Motor neuron (in vitro differentiated cells): ENCODE measurements at regions not wholly inside any gene's neighbourhood (a gene's known extent, or its start where the extent isn't known, plus 50 kb on each side); places are given as distances from the start of the nearest gene placed in this dataset.

ENCODE experiments used
- ATAC-seq, 8 experiments: fragments of 200-7000 bp; cut with Tn5 transposase; replicated peaks in 6 of 8; 2 replicates each; pipeline ENCODE4 v1.8.0; 2021; ENCODE audit warnings: mild to moderate bottlenecking in 8 of 8, moderate library complexity in 8 of 8
- H3K27ac ChIP-seq, 2 donors: fragments of 250-450 bp; sonication (Bioruptor Pico); 2 replicates each; pipeline ENCODE4 v1.9.0; 2021; ENCODE audit warnings: antibody characterized with exemption in 2 of 2, mild to moderate bottlenecking in 2 of 2, moderate library complexity in 1 of 2
- H3K4me1 ChIP-seq, 2 donors: fragments of 250-450 bp; sonication (Bioruptor Pico); replicated peaks in 1 of 2; 2 replicates each; pipeline ENCODE4 v1.6.1; 2021; ENCODE audit warnings: antibody characterized with exemption in 2 of 2, mild to moderate bottlenecking in 2 of 2, moderate library complexity in 1 of 2
- H3K4me3 ChIP-seq, 5 donors: fragments of 250-450 bp; sonication (Bioruptor Pico); 2 replicates each; pipeline ENCODE4 v1.9.0; 2021; ENCODE audit warnings: antibody characterized with exemption in 5 of 5, mild to moderate bottlenecking in 5 of 5, moderate library complexity in 4 of 5
- WGBS, 10 experiments: fragments of 450-650 bp; shearing (Covaris generic); methylation state at CpG; one replicate each; pipeline ENCODE4 v1.0.0; 2022; 5-methylcytosine and 5-hydroxymethylcytosine counted together
- in situ Hi-C, 9 experiments: fragments of 400-800 bp; cut with MboI; loops; one replicate each; pipeline ENCODE4 v1.15.0; 2021; ENCODE audit warnings: low sequenced_read_pairs in 9 of 9, low pct_unique_long_range_greater_than_20kb in 2 of 9; ENCODE audit not compliant: unreplicated experiment in 9 of 9

DNA sequence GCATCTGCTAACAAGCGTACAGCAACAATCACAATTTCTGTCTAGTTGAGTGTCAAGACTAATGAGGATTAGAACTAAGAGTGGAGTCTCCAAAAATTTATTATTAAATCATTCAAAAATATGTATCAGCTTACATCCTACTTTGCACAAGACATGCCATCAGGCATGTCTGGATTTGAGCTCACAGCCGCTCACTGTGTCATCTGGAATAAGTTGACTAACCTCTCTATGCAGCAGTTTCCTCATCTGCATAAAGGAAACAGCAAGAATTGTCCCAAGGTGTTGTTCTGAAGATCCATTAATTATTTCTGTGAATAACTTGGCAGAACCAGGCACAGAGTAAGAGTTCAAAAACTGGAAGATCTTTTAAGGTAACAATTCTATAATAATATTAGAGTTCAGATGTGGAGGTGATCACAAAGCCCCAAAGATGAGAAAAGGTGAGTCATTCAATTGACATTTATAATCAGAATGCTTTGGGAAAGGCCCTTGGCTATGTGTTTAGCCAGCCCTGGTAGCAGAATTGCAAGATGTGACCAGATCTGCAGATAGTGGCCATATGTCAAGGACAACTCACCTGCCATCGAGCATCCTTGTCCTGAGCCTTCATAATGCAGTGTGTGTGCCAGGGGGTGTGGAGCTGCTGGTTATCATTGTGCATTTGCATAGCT, 264.0 kb downstream of the FOXA2 start:
- 0 to 100% (median 77%) methylated on average over 1 to 3 of the region's 3 CpGs for WGBS, 10 experiments
- Histone ChIP-seq H3K4me1 (no peaks in the 10 kb centered on the region), H3K27ac (no peak overlapping the region), H3K4me3 (no peak overlapping the region)
- in situ Hi-C loops, result loop anchor here in 1 of 9 experiments (25.0 kb wide), 1 partner anchor 608 kb away; the partner anchor contains the start of gene PAX1
- ATAC-seq, result peak in 2 of 8 experiments; percentile 75 to 81

DNA sequence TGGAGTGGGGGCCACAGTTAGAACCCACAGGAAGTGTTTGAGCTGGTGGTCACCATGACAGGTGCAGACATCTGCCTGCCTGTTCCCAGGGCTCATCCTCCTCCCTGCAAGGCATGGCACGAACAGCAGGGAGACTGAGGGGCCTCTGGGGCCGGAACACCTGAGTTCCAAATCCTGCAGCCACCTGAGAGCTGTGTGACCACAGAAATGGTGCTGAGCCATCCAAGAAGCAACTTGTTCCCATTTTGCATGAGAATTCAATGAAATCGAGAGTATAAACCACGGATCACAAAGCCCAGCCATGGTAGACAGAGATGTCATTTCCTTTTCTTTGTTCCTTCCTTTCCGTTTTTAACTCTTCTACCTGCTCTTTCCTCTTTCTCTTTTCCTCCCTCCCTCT, 268.6 kb downstream of the FOXA2 start:
- 0 to 64% (median 43%) methylated on average over 1 to 5 of the region's 5 CpGs; no CpG with 5 or more reads in 1 of the 10 experiments for WGBS, 10 experiments
- in situ Hi-C loops, result loop anchor here in 1 of 9 experiments (25.0 kb wide), 1 partner anchor 603 kb away; the partner anchor contains the start of gene PAX1
- H3K4me1 ChIP-seq, result no peaks in the 10 kb centered on the region
- H3K27ac ChIP-seq, result no peak overlapping the region
- ATAC-seq, result no peak
- no peak overlapping the region for H3K4me3 ChIP-seq

DNA sequence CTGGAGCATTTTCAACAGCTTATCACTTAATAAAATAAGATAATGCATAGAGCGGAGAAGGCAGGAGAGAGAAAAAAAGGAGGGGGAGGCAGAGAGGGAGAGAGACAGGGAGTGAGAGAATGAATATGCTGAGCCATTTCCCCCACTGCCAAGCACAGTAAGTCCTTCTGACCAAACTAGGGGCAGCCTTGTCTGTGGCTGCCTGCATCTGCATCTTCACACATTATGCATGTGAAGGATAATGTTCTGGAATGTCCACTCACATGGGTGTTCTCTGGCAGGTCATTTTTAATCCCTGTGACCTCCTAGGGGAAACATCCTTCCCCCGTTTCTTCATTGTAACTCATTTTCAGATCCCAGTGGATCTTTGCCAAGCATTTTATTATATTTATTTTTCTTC, 269.3 kb downstream of the FOXA2 start:
- peak in 2 of 8 experiments; percentile 72 to 90 for ATAC-seq
- WGBS, 10 experiments, result 0 to 92% (median 50%) methylated on average over 1 to 2 of the region's 2 CpGs; no CpG with 5 or more reads in 3 of the 10 experiments

DNA sequence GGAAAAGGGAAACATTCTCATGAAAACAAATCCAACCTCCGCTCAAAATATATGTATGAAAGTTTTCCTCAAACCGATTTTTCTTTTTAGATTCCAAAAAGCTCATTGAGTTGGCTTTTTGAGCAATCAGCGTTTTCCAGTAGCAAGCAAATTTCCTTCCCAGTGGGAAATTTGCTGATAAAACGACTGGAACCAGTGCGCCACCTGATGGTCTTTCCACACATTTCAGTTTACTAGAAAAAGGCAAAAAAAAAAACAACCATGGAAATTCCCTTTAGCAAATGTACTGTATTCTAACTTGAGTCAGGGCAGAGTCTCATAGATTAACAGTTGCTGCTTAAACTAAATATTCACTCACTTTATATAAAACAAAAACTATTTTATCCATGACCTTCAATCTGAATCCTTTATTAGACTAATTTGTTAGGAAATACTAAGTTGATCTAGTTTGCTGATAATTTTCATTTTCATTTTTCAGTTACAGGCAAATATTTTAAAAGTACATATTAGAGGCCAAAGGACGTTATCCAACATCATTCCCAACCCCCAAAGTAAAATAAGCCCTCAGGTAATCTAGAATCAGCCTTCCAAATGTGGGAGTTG, 271.5 kb downstream of the FOXA2 start:
- H3K27ac ChIP-seq, result no peak overlapping the region
- 0 to 3% (median 0%) methylated on average over 1 to 6 of the region's 6 CpGs for WGBS, 10 experiments
- no peaks in the 10 kb centered on the region for H3K4me1 ChIP-seq
- in situ Hi-C loops, result loop anchor here in 1 of 9 experiments (25.0 kb wide), 1 partner anchor 601 kb away; the partner anchor contains the start of gene PAX1
- H3K4me3 ChIP-seq, result no peak overlapping the region
- ATAC-seq, result peak in 1 of 8 experiments; percentile 32

More for the DNA sequence above, 269.3 kb downstream of the FOXA2 start:
- in situ Hi-C loops, result loop anchor here in 1 of 9 experiments (25.0 kb wide), 1 partner anchor 603 kb away; the partner anchor contains the start of gene PAX1
- Histone ChIP-seq H3K4me1 (no peaks in the 10 kb centered on the region), H3K27ac (no peak overlapping the region), H3K4me3 (no peak overlapping the region)

DNA sequence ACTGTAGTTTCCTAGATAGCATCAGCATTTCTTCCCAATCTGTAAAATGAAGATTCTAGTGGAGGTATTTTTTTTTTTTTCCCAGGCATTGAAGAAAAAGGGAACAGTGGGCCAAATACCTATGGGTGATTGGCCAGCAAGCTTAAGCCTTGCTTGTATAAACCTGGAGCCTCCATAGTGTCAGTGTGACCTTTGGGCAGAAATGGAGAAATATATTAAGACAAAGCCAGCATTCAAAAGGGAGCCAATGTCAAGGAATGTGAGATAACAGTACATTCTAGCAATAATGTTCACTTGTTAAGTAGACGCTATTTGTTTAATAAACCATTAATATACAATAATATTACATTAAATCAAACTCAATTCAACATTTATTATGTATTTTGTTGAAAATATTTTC, 275.4 kb downstream of the FOXA2 start:
- in situ Hi-C loops, result loop anchor here in 1 of 9 experiments (25.0 kb wide), 1 partner anchor 597 kb away; the partner anchor contains the start of gene PAX1
- no peak overlapping the region for H3K27ac ChIP-seq
- H3K4me3 ChIP-seq, result no peak overlapping the region
- ATAC-seq, result no peak
- 0 to 100% (median 50%) methylated on average over 1 of the region's 1 CpG; no CpG with 5 or more reads in 3 of the 10 experiments for WGBS, 10 experiments
- no peaks in the 10 kb centered on the region for H3K4me1 ChIP-seq

DNA sequence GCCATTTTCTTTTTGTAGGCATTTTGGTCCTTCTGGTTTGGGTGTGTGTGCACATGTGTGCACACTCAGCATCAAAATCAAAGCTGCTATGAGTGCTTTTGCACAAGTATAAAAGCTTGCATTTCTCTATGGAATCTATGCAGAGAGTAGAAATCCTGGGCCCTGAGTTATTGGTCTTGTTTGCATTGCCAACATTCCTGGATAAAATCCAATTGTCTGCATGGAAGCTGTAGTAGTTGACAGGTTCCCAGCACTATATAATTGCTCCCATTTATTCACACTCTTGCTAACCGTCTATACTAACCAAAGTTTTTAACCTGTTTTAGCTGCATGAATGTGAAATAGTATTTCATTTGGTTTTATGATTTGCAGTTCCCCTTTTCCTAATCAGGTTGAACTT, 277.0 kb downstream of the FOXA2 start:
- in situ Hi-C loops, result loop anchor here in 1 of 9 experiments (25.0 kb wide), 1 partner anchor 595 kb away; the partner anchor contains the start of gene PAX1
- no peak overlapping the region for H3K4me3 ChIP-seq
- no peaks in the 10 kb centered on the region for H3K4me1 ChIP-seq
- H3K27ac ChIP-seq, result no peak overlapping the region
- peak in 1 of 8 experiments; percentile 57 for ATAC-seq
- 0 to 91% (median 71%) methylated on average over 1 of the region's 1 CpG; no CpG with 5 or more reads in 2 of the 10 experiments for WGBS, 10 experiments

DNA sequence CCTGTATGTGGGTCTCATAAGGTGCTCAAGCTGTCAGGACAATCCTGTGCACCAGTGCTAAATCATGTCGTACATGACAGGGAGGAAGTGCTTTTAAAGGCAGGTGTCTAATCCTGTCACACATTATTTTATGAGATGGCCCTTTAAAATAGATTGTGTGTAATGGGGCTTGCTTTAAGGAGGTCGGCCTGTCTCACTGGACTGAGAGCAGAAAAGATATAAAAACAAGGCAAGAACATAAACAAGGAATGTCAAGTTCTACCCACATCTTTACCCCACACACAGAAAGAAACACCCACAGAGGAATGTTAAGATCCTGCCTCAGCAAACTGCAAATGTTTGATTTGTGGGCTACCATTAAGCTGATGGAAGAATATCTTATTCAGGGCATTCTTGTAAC, 279.0 kb downstream of the FOXA2 start:
- Histone ChIP-seq H3K4me1 (no peaks in the 10 kb centered on the region), H3K27ac (no peak overlapping the region), H3K4me3 (no peak overlapping the region)
- 0 to 67% (median 46%) methylated on average over 1 to 2 of the region's 2 CpGs; no CpG with 5 or more reads in 4 of the 10 experiments for WGBS, 10 experiments
- no peak for ATAC-seq
- in situ Hi-C loops, result loop anchor here in 1 of 9 experiments (25.0 kb wide), 1 partner anchor 593 kb away; the partner anchor contains the start of gene PAX1

DNA sequence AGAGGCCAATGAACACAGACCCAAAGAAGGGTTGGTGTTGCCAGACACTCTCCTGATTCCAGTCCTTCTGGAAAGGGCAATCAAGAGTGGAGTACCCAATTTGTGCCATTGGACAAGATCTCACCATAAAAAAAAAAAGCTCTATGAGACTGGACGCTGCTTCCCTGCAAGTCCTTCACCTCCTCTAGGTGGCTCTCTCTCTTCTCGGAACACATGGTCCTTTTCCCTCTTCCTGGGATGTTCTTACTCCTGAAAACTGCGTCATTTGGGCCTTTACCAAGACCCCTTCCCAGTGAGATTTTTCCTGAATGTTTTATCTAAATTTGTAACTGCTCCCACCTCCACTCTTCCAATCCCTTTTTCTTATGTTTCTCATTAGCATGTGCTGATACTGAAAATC, 280.8 kb downstream of the FOXA2 start:
- H3K4me1 ChIP-seq, result no peaks in the 10 kb centered on the region
- 0 to 88% (median 44%) methylated on average over 1 to 3 of the region's 3 CpGs; no CpG with 5 or more reads in 1 of the 10 experiments for WGBS, 10 experiments
- H3K4me3 ChIP-seq, result no peak overlapping the region
- H3K27ac ChIP-seq, result no peak overlapping the region
- in situ Hi-C loops, result loop anchor here in 1 of 9 experiments (25.0 kb wide), 1 partner anchor 591 kb away; the partner anchor contains the start of gene PAX1
- no peak for ATAC-seq

DNA sequence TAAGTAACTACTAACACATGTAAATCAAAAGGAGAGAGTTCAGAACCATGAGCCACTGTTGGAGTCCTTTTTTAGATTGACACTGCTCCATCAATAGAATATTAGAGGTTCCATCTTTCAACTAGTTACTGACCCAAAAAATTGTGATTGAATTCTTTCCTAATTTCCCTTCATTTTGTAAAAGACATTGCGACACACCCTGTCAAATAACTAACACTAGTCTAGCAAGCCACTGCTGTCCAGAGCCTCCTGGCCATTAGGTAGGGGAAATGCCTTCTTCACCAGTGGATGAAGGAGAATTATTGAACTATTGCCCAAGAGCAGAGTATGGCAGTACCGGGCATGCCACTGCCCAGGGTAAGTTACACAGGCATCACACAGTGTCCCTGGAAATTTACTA, 282.3 kb downstream of the FOXA2 start:
- 0 to 100% (median 80%) methylated on average over 1 to 2 of the region's 2 CpGs; no CpG with 5 or more reads in 3 of the 10 experiments for WGBS, 10 experiments
- no peak for ATAC-seq

DNA sequence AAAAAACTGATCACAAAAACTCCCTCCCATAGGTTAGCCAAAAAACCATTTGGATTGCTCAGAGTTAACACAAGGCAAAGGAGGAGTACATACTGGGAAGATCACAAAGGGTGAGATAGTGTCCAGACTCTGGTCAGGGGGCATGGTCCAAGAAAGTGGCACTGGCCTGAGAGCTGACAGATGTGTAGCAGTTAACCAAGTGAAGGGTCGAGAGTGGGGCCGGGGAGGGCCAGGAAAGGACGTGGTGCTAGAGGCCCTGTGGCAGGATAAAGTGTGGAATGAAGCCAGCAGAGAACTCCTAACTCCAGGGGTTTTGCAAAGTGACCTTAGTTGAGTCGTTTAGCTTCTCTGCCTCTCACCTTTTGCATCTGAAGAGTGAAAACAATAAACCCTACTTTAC, 290.5 kb downstream of the FOXA2 start:
- 17 to 70% (median 40%) methylated on average over 1 to 4 of the region's 4 CpGs; no CpG with 5 or more reads in 5 of the 10 experiments for WGBS, 10 experiments
- no peaks in the 10 kb centered on the region for H3K4me1 ChIP-seq
- H3K27ac ChIP-seq, result no peak overlapping the region
- in situ Hi-C loops, result no loop called here
- ATAC-seq, result no peak
- H3K4me3 ChIP-seq, result no peak overlapping the region

More for the DNA sequence above, 282.3 kb downstream of the FOXA2 start:
- no peak overlapping the region for H3K27ac ChIP-seq
- in situ Hi-C loops, result loop anchor here in 1 of 9 experiments (25.0 kb wide), 1 partner anchor 590 kb away; the partner anchor contains the start of gene PAX1
- no peak overlapping the region for H3K4me3 ChIP-seq
- H3K4me1 ChIP-seq, result no peaks in the 10 kb centered on the region

DNA sequence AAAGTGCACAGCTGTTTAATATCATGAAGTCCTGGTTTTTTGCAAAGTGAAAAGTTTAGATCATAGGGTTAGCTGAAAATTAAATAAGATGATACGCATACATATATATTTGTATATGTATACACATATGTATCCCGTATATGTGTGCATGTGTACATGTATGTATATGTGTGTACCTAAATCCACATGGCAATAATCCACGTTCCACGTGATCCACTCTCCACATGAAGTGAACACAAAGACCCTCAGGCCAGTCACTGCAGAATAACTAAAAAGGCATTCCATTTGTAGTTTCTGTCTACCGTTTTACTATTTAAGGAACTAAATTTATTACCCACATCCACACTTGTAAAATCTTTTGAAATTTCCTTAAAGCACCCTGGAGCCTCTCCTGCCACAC, 294.9 kb downstream of the FOXA2 start:
- H3K4me1 ChIP-seq, result no peaks in the 10 kb centered on the region
- in situ Hi-C loops, result no loop called here
- WGBS, 10 experiments, result 18 to 93% (median 63%) methylated on average over 1 to 5 of the region's 5 CpGs; no CpG with 5 or more reads in 2 of the 10 experiments
- H3K4me3 ChIP-seq, result no peak overlapping the region
- ATAC-seq, result no peak
- H3K27ac ChIP-seq, result no peak overlapping the region

DNA sequence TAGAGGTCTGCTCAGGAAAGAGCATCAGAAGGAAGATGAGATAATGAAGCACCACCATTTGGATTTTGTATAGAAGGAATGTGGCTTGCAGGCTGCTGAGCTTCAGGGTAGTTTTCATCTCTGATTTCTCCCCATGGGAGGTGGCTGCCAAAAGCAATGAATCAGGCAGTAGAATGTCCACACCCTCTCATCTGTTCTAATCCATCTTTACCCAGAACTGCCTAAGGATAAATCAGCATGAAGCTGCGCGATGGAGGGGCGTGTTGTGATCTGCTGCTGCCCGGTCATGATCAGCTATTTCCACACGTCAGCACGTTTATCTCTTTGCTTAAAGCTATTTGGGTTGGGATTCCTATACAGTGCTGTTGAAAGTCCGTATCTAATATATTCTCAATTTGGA, 295.4 kb downstream of the FOXA2 start:
- 0 to 90% (median 20%) methylated on average over 1 to 7 of the region's 7 CpGs; no CpG with 5 or more reads in 2 of the 10 experiments for WGBS, 10 experiments
- no peaks in the 10 kb centered on the region for H3K4me1 ChIP-seq
- ATAC-seq, result peak in 3 of 8 experiments; percentile 71 to 99 (median 99)
- H3K4me3 ChIP-seq, result no peak overlapping the region
- no peak overlapping the region for H3K27ac ChIP-seq
- in situ Hi-C loops, result no loop called here

DNA sequence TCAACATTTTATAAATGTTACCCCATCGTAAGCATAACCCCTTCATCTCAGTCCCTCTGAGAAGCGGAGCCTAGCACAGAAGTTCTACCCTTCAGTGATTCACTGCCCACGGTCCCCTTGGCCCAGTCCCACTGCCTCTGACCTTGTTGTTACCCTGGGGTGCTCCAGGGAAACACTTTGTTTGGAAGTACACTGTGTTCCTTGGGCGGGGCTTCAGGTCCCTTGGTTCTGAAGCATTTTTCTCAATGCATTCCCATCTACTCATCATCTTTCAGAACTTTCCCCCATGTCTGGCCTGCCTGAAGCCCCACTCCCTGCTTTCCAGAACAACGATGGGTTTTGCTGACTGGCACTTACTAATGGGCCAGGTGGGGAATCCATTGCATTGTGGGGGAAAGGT, 296.2 kb downstream of the FOXA2 start:
- WGBS, 10 experiments, result 0 to 100% (median 73%) methylated on average over 1 to 4 of the region's 5 CpGs; no CpG with 5 or more reads in 1 of the 10 experiments
- no peak for ATAC-seq
- H3K4me1 ChIP-seq, result no peaks in the 10 kb centered on the region
- H3K27ac ChIP-seq, result no peak overlapping the region
- in situ Hi-C loops, result no loop called here
- H3K4me3 ChIP-seq, result no peak overlapping the region
